CD14-positive monocyte (primary cell): ENCODE measurements at regions not wholly inside any gene's neighbourhood (a gene's known extent, or its start where the extent isn't known, plus 50 kb on each side); places are given as distances from the start of the nearest gene placed in this dataset.
A peak's percentile ranks its signal among the peaks of the same experiment; 100 is the strongest.

Experiments used
- DNase-seq, 3 donors: peaks; one replicate each; pipeline ENCODE4 v3.0.0-alpha.2; 2011 to 2022
- H2AFZ ChIP-seq: 2 replicates; pipeline ENCODE4 v1.6.0; 2012; ENCODE audit warnings: mild to moderate bottlenecking, low read depth, low read length, inconsistent platforms; ENCODE audit not compliant: insufficient read depth, poor library complexity, severe bottlenecking
- H3K27ac ChIP-seq, 2 donors: 1 replicate in 1 of 2; 2 replicates in 1 of 2; pipeline ENCODE4 v1.5.1; 2012 to 2013; ENCODE audit warnings: low read length in 2 of 2, control low read depth in 1 of 2, inconsistent platforms in 1 of 2, low read depth in 1 of 2, mild to moderate bottlenecking in 1 of 2
- H3K27me3 ChIP-seq, 2 donors: one replicate each; pipeline versions ENCODE4 v1.6.0 to v1.6.1; 2011 to 2013; ENCODE audit warnings: low read length in 2 of 2; ENCODE audit not compliant: control insufficient read depth in 2 of 2, insufficient read depth in 2 of 2
- H3K36me3 ChIP-seq, 2 donors: replicated peaks in 1 of 2; 1 replicate in 1 of 2; 2 replicates in 1 of 2; pipeline versions ENCODE4 v1.5.1 to v1.6.1; 2012 to 2013; ENCODE audit warnings: low read length in 2 of 2, control low read depth in 1 of 2, inconsistent platforms in 1 of 2, mild to moderate bottlenecking in 1 of 2; ENCODE audit not compliant: insufficient read depth in 2 of 2, control insufficient read depth in 1 of 2
- H3K4me1 ChIP-seq, 2 donors: 1 replicate in 1 of 2; 2 replicates in 1 of 2; pipeline versions ENCODE4 v1.5.1 to v1.6.1; 2012 to 2013; ENCODE audit warnings: low read length in 2 of 2, control low read depth in 1 of 2, inconsistent platforms in 1 of 2, mild to moderate bottlenecking in 1 of 2, moderate library complexity in 1 of 2; ENCODE audit not compliant: insufficient read depth in 2 of 2, control insufficient read depth in 1 of 2
- H3K4me2 ChIP-seq: replicated peaks from 2 replicates; pipeline ENCODE3; 2012; ENCODE audit warnings: low read length, moderate library complexity, mild to moderate bottlenecking; ENCODE audit not compliant: poor library complexity, severe bottlenecking; ENCODE audit errors: extremely low read depth
- H3K4me3 ChIP-seq, 3 experiments: fragments of 200-600 bp in 1 of 3; sonication (generic) in 1 of 3; replicated peaks in 1 of 3; 1 replicate in 2 of 3; 2 replicates in 1 of 3; pipeline ENCODE4 v1.5.1; 2011 to 2013; ENCODE audit warnings: low read length in 3 of 3, mild to moderate bottlenecking in 3 of 3, control low read depth in 2 of 3, low read depth in 2 of 3, inconsistent platforms in 1 of 3, moderate library complexity in 1 of 3
- H3K79me2 ChIP-seq: 2 replicates; pipeline ENCODE4 v1.6.0; 2012; ENCODE audit warnings: mild to moderate bottlenecking, control low read depth, inconsistent platforms, low read length, moderate library complexity; ENCODE audit not compliant: insufficient read depth
- H3K9ac ChIP-seq: 2 replicates; pipeline ENCODE4 v1.6.0; 2017; ENCODE audit warnings: low read length, mild to moderate bottlenecking; ENCODE audit not compliant: insufficient read depth, poor library complexity, severe bottlenecking
- H3K9me3 ChIP-seq, 2 donors: replicated peaks in 1 of 2; 1 replicate in 1 of 2; 2 replicates in 1 of 2; pipeline versions ENCODE4 v1.5.1 to v1.6.1; 2012 to 2013; ENCODE audit warnings: low read length in 2 of 2, control low read depth in 1 of 2; ENCODE audit not compliant: control insufficient read depth in 1 of 2, insufficient read depth in 1 of 2
- H4K20me1 ChIP-seq: 2 replicates; pipeline ENCODE4 v1.6.0; 2012; ENCODE audit warnings: mild to moderate bottlenecking, low read length, control low read depth, moderate library complexity; ENCODE audit not compliant: insufficient read depth
- H3K27ac Mint-ChIP-seq, 7 donors: one replicate each; pipeline ENCODE4 v1.8.0; 2020; ENCODE audit warnings: mild to moderate bottlenecking in 7 of 7, mixed read lengths in 7 of 7, moderate library complexity in 6 of 7, inconsistent platforms in 2 of 7
- H3K27me3 Mint-ChIP-seq, 3 donors: one replicate each; pipeline ENCODE4 v1.8.0; 2021 to 2022; ENCODE audit warnings: low read depth in 3 of 3, mild to moderate bottlenecking in 3 of 3, mixed read lengths in 3 of 3, moderate library complexity in 3 of 3, inconsistent platforms in 1 of 3
- H3K36me3 Mint-ChIP-seq, 2 donors: one replicate each; pipeline ENCODE4 v1.8.0; 2020; ENCODE audit warnings: mixed read lengths in 2 of 2, inconsistent platforms in 1 of 2, mild to moderate bottlenecking in 1 of 2
- H3K4me1 Mint-ChIP-seq: one replicate; pipeline ENCODE4 v1.8.0; 2020; ENCODE audit warnings: mild to moderate bottlenecking, mixed read lengths
- H3K4me3 Mint-ChIP-seq, 2 donors: one replicate each; pipeline ENCODE4 v1.8.0; 2020; ENCODE audit warnings: mild to moderate bottlenecking in 2 of 2, mixed read lengths in 2 of 2, moderate library complexity in 1 of 2
- H3K9me3 Mint-ChIP-seq, 7 donors: one replicate each; pipeline ENCODE4 v1.8.0; 2020 to 2022; ENCODE audit warnings: mixed read lengths in 7 of 7, mild to moderate bottlenecking in 6 of 7, moderate library complexity in 6 of 7, inconsistent platforms in 2 of 7
- WGBS: methylation state at CpG from one replicate; pipeline ENCODE4 v1.1.5; 2013; ENCODE audit warnings: missing lambda C conversion rate; ENCODE audit not compliant: insufficient coverage; 5-methylcytosine and 5-hydroxymethylcytosine counted together
- intact Hi-C, 2 donors: fragments of 100-400 bp; cut with micrococcal nuclease; formaldehyde crosslinking; loops; one replicate each; pipeline versions ENCODE4 v1.15.0 to v1.15.1; 2023
- TF ChIP-seq, protein P1 (sequence below): fragments of 200-600 bp; IDR thresholded peaks from one replicate; pipeline ENCODE4 v1.8.0; 2022; ENCODE audit warnings: antibody characterized with exemption, mild to moderate bottlenecking

GRCh38 chr17:73980517-73980916 is 223.0 kb upstream of the RPL38 start:
- peaks cover 0 to 7% (median 7%) of the 10 kb centered on the region in 3 donors for H3K27me3 Mint-ChIP-seq
- H3K27ac Mint-ChIP-seq = peak overlapping the region; percentile 64 to 86 (median 79)
- WGBS = 85% methylated on average over 2 of the region's 3 CpGs

GRCh38 chr17:73982871-73983270 is 220.6 kb upstream of the RPL38 start:
- H3K4me1 Mint-ChIP-seq = peaks cover 50% of the 10 kb centered on the region
- H3K27me3 Mint-ChIP-seq = peaks cover 0 to 10% (median 0%) of the 10 kb centered on the region in 3 donors
- TF ChIP-seq, protein P1, sequence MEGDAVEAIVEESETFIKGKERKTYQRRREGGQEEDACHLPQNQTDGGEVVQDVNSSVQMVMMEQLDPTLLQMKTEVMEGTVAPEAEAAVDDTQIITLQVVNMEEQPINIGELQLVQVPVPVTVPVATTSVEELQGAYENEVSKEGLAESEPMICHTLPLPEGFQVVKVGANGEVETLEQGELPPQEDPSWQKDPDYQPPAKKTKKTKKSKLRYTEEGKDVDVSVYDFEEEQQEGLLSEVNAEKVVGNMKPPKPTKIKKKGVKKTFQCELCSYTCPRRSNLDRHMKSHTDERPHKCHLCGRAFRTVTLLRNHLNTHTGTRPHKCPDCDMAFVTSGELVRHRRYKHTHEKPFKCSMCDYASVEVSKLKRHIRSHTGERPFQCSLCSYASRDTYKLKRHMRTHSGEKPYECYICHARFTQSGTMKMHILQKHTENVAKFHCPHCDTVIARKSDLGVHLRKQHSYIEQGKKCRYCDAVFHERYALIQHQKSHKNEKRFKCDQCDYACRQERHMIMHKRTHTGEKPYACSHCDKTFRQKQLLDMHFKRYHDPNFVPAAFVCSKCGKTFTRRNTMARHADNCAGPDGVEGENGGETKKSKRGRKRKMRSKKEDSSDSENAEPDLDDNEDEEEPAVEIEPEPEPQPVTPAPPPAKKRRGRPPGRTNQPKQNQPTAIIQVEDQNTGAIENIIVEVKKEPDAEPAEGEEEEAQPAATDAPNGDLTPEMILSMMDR = no peak
- Histone ChIP-seq H3K4me1 (peaks cover 45 to 46% of the 10 kb centered on the region in 2 donors), H3K36me3 (no peaks in the 10 kb centered on the region), H2AFZ (no peak overlapping the region), H4K20me1 (no peaks in the 10 kb centered on the region), H3K27me3 (no peaks in the 10 kb centered on the region), H3K9me3 (no peaks in the 10 kb centered on the region), H3K9ac (no peak overlapping the region), H3K79me2 (no peaks in the 10 kb centered on the region), H3K4me2 (no peak overlapping the region), H3K4me3 (no peak overlapping the region), H3K27ac (no peak overlapping the region)
- H3K27ac Mint-ChIP-seq = no peak overlapping the region
- DNase-seq = no peak
- intact Hi-C loops = no loop called here
- WGBS = 43% methylated on average over 5 of the region's 8 CpGs
- no peak overlapping the region for H3K4me3 Mint-ChIP-seq
- peaks cover 0 to 2% (median 0%) of the 10 kb centered on the region in 7 donors for H3K9me3 Mint-ChIP-seq
- H3K36me3 Mint-ChIP-seq = no peaks in the 10 kb centered on the region

More at GRCh38 chr17:73980517-73980916, 223.0 kb upstream of the RPL38 start:
- peaks cover 45 to 46% of the 10 kb centered on the region in 2 donors for H3K4me1 ChIP-seq
- no peaks in the 10 kb centered on the region for H3K9me3 ChIP-seq
- no peak overlapping the region for H3K4me2 ChIP-seq
- H2AFZ ChIP-seq = peak overlapping the region; percentile 44
- Mint-ChIP-seq H3K36me3 (no peaks in the 10 kb centered on the region), H3K4me1 (peaks cover 54% of the 10 kb centered on the region), H3K4me3 (peak overlapping the region in 1 of 2 donors; percentile 10), H3K9me3 (peaks cover 0 to 2% (median 0%) of the 10 kb centered on the region in 7 donors)
- no peaks in the 10 kb centered on the region for H4K20me1 ChIP-seq
- H3K36me3 ChIP-seq = no peaks in the 10 kb centered on the region
- H3K9ac ChIP-seq = no peak overlapping the region
- peak overlapping the region; percentile 27 to 71 for H3K27ac ChIP-seq
- TF ChIP-seq, protein P1 = no peak
- intact Hi-C loops = no loop called here
- H3K79me2 ChIP-seq = no peaks in the 10 kb centered on the region
- H3K4me3 ChIP-seq = no peak overlapping the region
- H3K27me3 ChIP-seq = no peaks in the 10 kb centered on the region
- no peak for DNase-seq
